Body of pancreas (tissue), 4 donors: ENCODE measurements at regions not wholly inside any gene's neighbourhood (a gene's known extent, or its start where the extent isn't known, plus 50 kb on each side); places are given as distances from the start of the nearest gene placed in this dataset.
A peak's percentile ranks its signal among the peaks of the same experiment; 100 is the strongest.

Experiments
- ATAC-seq: fragments of 150-250 bp; one replicate; pipeline ENCODE4 v1.9.1; 2016
- DNase-seq, 4 donors: peaks; one replicate each; pipeline ENCODE4 v3.0.0-alpha.2; 2019
- H3K27ac ChIP-seq, 4 donors: fragments of 200-600 bp; sonication (generic); 1 replicate in 3 of 4; 2 replicates in 1 of 4; pipeline versions ENCODE4 v1.5.1 to v1.6.1; 2016 to 2019; ENCODE audit warnings: mild to moderate bottlenecking in 1 of 4, mixed read lengths in 1 of 4, moderate library complexity in 1 of 4
- H3K27me3 ChIP-seq, 2 donors: fragments of 200-600 bp; sonication (generic); one replicate each; pipeline ENCODE4 v1.6.0; 2016; ENCODE audit warnings: mild to moderate bottlenecking in 1 of 2
- H3K36me3 ChIP-seq, 2 donors: fragments of 200-600 bp; sonication (generic); replicated peaks in 1 of 2; 2 replicates each; pipeline ENCODE4 v1.5.1; 2016; ENCODE audit warnings: low read depth in 2 of 2; ENCODE audit not compliant: insufficient read depth in 1 of 2
- H3K4me1 ChIP-seq: fragments of 200-600 bp; sonication (generic); one replicate; pipeline ENCODE4 v1.6.0; 2016
- H3K4me3 ChIP-seq, 2 donors: fragments of 200-600 bp; sonication (generic); 1 replicate in 1 of 2; 2 replicates in 1 of 2; pipeline ENCODE4 v1.5.1; 2016 to 2019
- H3K9me3 ChIP-seq, 3 donors: fragments of 200-600 bp; sonication (generic); 1 replicate in 2 of 3; 2 replicates in 1 of 3; pipeline ENCODE4 v1.5.1; 2016
- CTCF ChIP-seq, 7 experiments: fragments of 450-650 bp in 4 of 7; fragments of 200-600 bp in 3 of 7; sonication (generic) in 3 of 7; IDR thresholded peaks; one replicate each; pipeline ENCODE4 v1.5.1; 2016 to 2019; ENCODE audit warnings: antibody characterized with exemption in 7 of 7
- POLR2A ChIP-seq, 3 donors: fragments of 450-650 bp; IDR thresholded peaks; one replicate each; pipeline ENCODE4 v1.6.1; 2016; ENCODE audit warnings: antibody characterized with exemption in 3 of 3, mild to moderate bottlenecking in 2 of 3
- WGBS, 2 donors: methylation state at CpG; one replicate each; pipeline ENCODE4 v1.1.5; 2017; 5-methylcytosine and 5-hydroxymethylcytosine counted together
- intact Hi-C: fragments of 100-400 bp; cut with DNase I; formaldehyde crosslinking; loops from one replicate; pipeline ENCODE4 v1.15.1; 2023

- WGBS, 2 donors = 73 to 75% methylated on average over 7 of the region's 7 CpGs
- no peaks in the 10 kb centered on the region for H3K27me3 ChIP-seq
- no peak overlapping the region for H3K4me3 ChIP-seq
- no peaks in the 10 kb centered on the region for H3K4me1 ChIP-seq
- H3K36me3 ChIP-seq = no peaks in the 10 kb centered on the region
- intact Hi-C loops = loop anchor here (10.0 kb wide), 1 partner anchor 1430 kb away; no protein-coding TSS in a partner anchor
- TF ChIP-seq POLR2A (IDR thresholded peaks at IDR 0.05) = no peak
- TF ChIP-seq CTCF (IDR thresholded peaks at IDR 0.05) = no peak
- no peak overlapping the region for H3K27ac ChIP-seq
- DNase-seq (no peak), ATAC-seq (no peak)
- H3K9me3 ChIP-seq = no peaks in the 10 kb centered on the region
These were observed 945.8 kb downstream of the KCNJ2 start for GRCh38 chr17:71114911-71115668.

DNA sequence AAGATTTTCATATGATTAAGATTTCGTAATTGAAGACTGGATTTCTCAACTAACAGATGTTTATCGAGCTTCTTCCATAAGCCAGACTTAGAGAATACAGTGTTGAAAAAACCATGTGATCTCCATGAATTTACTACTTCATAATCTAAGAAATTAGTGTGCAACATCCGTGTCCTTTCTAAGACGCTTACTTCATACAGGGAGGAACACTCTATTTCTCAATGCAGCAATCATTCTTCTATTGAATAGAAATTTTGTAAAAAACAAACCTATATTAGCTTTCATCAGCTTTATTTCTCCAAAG, 946.3 kb downstream of the KCNJ2 start:
- TF ChIP-seq POLR2A (IDR thresholded peaks at IDR 0.05) (no peak), CTCF (IDR thresholded peaks at IDR 0.05) (no peak)

GRCh38 chr17:71117466-71117865, 948.1 kb downstream of the KCNJ2 start:
- no peaks in the 10 kb centered on the region for H3K36me3 ChIP-seq
- TF ChIP-seq CTCF (IDR thresholded peaks at IDR 0.05) = no peak
- no peak for TF ChIP-seq POLR2A (IDR thresholded peaks at IDR 0.05)
- H3K27ac ChIP-seq = no peak overlapping the region
- 52 to 66% methylated on average over 4 of the region's 4 CpGs for whole genome bisulfite sequencing, 2 donors
- intact Hi-C loops = loop anchor here (10.0 kb wide), 1 partner anchor 1427 kb away; no protein-coding TSS in a partner anchor
- no peaks in the 10 kb centered on the region for H3K9me3 ChIP-seq
- no peak overlapping the region for H3K4me3 ChIP-seq
- no peak for DNase-seq
- no peak for ATAC-seq
- H3K27me3 ChIP-seq = no peaks in the 10 kb centered on the region
- H3K4me1 ChIP-seq = no peaks in the 10 kb centered on the region

More for the DNA sequence above, 946.3 kb downstream of the KCNJ2 start:
- DNase-seq (no peak), ATAC-seq (no peak)
- no peak overlapping the region for H3K27ac ChIP-seq
- H3K27me3 ChIP-seq = no peaks in the 10 kb centered on the region
- H3K4me1 ChIP-seq = no peaks in the 10 kb centered on the region
- H3K9me3 ChIP-seq = no peaks in the 10 kb centered on the region
- intact Hi-C loops = loop anchor here (10.0 kb wide), 1 partner anchor 1429 kb away; no protein-coding TSS in a partner anchor
- WGBS, 2 donors = 77 to 87% methylated on average over 4 of the region's 4 CpGs
- H3K36me3 ChIP-seq = no peaks in the 10 kb centered on the region
- H3K4me3 ChIP-seq = no peak overlapping the region

DNA sequence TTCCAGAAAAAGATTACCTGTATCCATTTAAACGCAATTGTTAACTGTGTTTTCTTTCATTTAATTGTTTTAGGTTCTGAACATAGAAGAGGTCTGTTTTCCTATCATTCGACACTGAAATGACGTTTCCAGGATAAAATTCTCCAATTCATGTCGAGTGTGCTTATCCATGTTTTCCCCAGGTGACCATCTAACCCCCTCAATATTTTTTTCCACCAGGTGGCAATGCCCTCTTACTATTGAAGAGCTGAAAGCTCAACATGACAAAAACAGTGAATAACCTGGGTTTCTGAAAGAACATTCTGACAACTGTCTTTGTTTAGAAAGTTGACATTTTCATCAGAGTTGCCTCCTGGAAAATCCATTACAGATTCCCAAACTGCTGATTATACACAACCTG, 948.7 kb downstream of the KCNJ2 start:
- Histone ChIP-seq H3K4me3 (no peak overlapping the region), H3K27ac (no peak overlapping the region), H3K36me3 (no peaks in the 10 kb centered on the region), H3K4me1 (no peaks in the 10 kb centered on the region), H3K9me3 (no peaks in the 10 kb centered on the region), H3K27me3 (no peaks in the 10 kb centered on the region)
- WGBS, 2 donors = 11 to 14% methylated on average over 4 of the region's 4 CpGs
- peak; percentile 50 for ATAC-seq
- TF ChIP-seq POLR2A (IDR thresholded peaks at IDR 0.05) = no peak
- TF ChIP-seq CTCF (IDR thresholded peaks at IDR 0.05) = peak; percentile 25 to 86 (median 83)
- peak; percentile 24 to 59 (median 42) for DNase-seq
- intact Hi-C loops = loop anchor here (10.0 kb wide), 1 partner anchor 1427 kb away; no protein-coding TSS in a partner anchor

DNA sequence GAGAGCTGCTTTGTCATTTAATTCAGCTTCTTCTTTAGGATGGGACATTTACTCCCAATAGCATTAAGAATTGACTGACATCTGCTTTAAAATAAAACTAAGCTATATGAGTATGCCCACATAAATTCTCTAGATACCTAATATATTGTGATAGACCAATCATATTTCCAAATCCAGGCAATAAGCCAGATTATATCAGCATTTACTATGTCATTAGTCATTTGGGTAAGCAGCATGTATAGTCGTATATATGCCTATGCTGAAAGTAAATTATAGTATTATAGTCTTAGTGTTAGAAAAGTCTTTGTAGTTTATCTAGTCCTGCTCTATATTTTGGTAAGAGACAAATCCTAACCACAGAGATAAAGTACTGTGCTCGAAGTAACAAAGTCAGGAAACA, 958.1 kb downstream of the KCNJ2 start:
- no peak for TF ChIP-seq POLR2A (IDR thresholded peaks at IDR 0.05)
- no peak for TF ChIP-seq CTCF (IDR thresholded peaks at IDR 0.05)
- ATAC-seq (no peak), DNase-seq (no peak)
- no peaks in the 10 kb centered on the region for H3K36me3 ChIP-seq
- intact Hi-C loops = no loop called here
- H3K27ac ChIP-seq = no peak overlapping the region
- H3K4me3 ChIP-seq = no peak overlapping the region
- H3K4me1 ChIP-seq = no peaks in the 10 kb centered on the region
- no peaks in the 10 kb centered on the region for H3K9me3 ChIP-seq
- H3K27me3 ChIP-seq = no peaks in the 10 kb centered on the region
- WGBS, 2 donors = 77 to 87% methylated on average over 2 of the region's 2 CpGs
